H9 (cell line): ENCODE measurements at regions not wholly inside any gene's neighbourhood (a gene's known extent, or its start where the extent isn't known, plus 50 kb on each side); places are given as distances from the start of the nearest gene placed in this dataset.

Experiments used
- DNase-seq: peaks from one replicate; pipeline ENCODE4 v3.0.0-alpha.2; 2017
- H2AFZ ChIP-seq: one replicate; pipeline ENCODE4 v1.6.1; 2013; ENCODE audit warnings: mild to moderate bottlenecking, low read length, control low read depth, moderate library complexity
- H2AK5ac ChIP-seq: 2 replicates; pipeline ENCODE4 v1.6.1; 2013; ENCODE audit warnings: low read length, control low read depth, mixed read lengths; ENCODE audit not compliant: insufficient read length
- H2BK120ac ChIP-seq: one replicate; pipeline ENCODE4 v1.6.1; 2013; ENCODE audit warnings: low read depth, mild to moderate bottlenecking, low read length, control low read depth, inconsistent platforms; ENCODE audit not compliant: poor library complexity, severe bottlenecking
- H2BK12ac ChIP-seq: 2 replicates; pipeline ENCODE4 v1.6.1; 2013; ENCODE audit warnings: low read length, control low read depth, mixed read lengths, low read depth; ENCODE audit not compliant: insufficient read length
- H2BK15ac ChIP-seq: 2 replicates; pipeline ENCODE4 v1.6.1; 2013; ENCODE audit warnings: low read depth, low read length, control low read depth
- H2BK20ac ChIP-seq: one replicate; pipeline ENCODE4 v1.6.1; 2013; ENCODE audit warnings: low read depth, mild to moderate bottlenecking, low read length, control low read depth, inconsistent platforms; ENCODE audit not compliant: poor library complexity, severe bottlenecking
- H2BK5ac ChIP-seq: 2 replicates; pipeline ENCODE4 v1.6.1; 2013; ENCODE audit warnings: low read length, control low read depth, mixed read lengths; ENCODE audit not compliant: insufficient read length
- H3K14ac ChIP-seq: 2 replicates; pipeline ENCODE4 v1.6.1; 2013; ENCODE audit warnings: low read length, control low read depth; ENCODE audit not compliant: insufficient read depth
- H3K18ac ChIP-seq: 2 replicates; pipeline ENCODE4 v1.6.1; 2013; ENCODE audit warnings: low read depth, mild to moderate bottlenecking, mixed read lengths, low read length, control low read depth; ENCODE audit not compliant: insufficient read length
- H3K23ac ChIP-seq: 2 replicates; pipeline ENCODE4 v1.6.1; 2013; ENCODE audit warnings: low read length, control low read depth, mixed read lengths, low read depth; ENCODE audit not compliant: insufficient read length
- H3K23me2 ChIP-seq: 2 replicates; pipeline ENCODE4 v1.6.1; 2013; ENCODE audit warnings: low read depth, mild to moderate bottlenecking, mixed read lengths, low read length, control low read depth; ENCODE audit not compliant: insufficient read length, poor library complexity, severe bottlenecking
- H3K27ac ChIP-seq: 2 replicates; pipeline ENCODE4 v1.5.1; 2013; ENCODE audit warnings: low read length, control low read depth, mixed read lengths, low read depth; ENCODE audit not compliant: insufficient read length
- H3K27me3 ChIP-seq: 2 replicates; pipeline ENCODE4 v1.6.1; 2013; ENCODE audit warnings: low read length, control low read depth, inconsistent platforms; ENCODE audit not compliant: insufficient read depth
- H3K4ac ChIP-seq: 2 replicates; pipeline ENCODE4 v1.6.1; 2013; ENCODE audit warnings: low read depth, mild to moderate bottlenecking, control low read depth, inconsistent platforms, low read length, moderate library complexity
- H3K4me1 ChIP-seq: 2 replicates; pipeline ENCODE4 v1.6.1; 2013; ENCODE audit warnings: low read length, control low read depth, inconsistent platforms; ENCODE audit not compliant: insufficient read depth
- H3K4me2 ChIP-seq: 2 replicates; pipeline ENCODE4 v1.6.1; 2013; ENCODE audit warnings: low read length, control low read depth, mixed read lengths; ENCODE audit not compliant: insufficient read length, insufficient read depth
- H3K56ac ChIP-seq: 2 replicates; pipeline ENCODE4 v1.6.1; 2013; ENCODE audit warnings: low read depth, mild to moderate bottlenecking, mixed read lengths, low read length, control low read depth; ENCODE audit not compliant: insufficient read length
- H3K79me1 ChIP-seq: 2 replicates; pipeline ENCODE4 v1.6.1; 2013; ENCODE audit warnings: low read depth, mild to moderate bottlenecking, moderate library complexity, low read length, control low read depth, inconsistent platforms; ENCODE audit not compliant: insufficient read depth, poor library complexity, severe bottlenecking
- H3K79me2 ChIP-seq: 2 replicates; pipeline ENCODE4 v1.6.1; 2013; ENCODE audit warnings: low read length, control low read depth, inconsistent platforms; ENCODE audit not compliant: insufficient read depth
- H3K9ac ChIP-seq: 2 replicates; pipeline ENCODE4 v1.6.1; 2013; ENCODE audit warnings: low read length, control low read depth, mixed read lengths; ENCODE audit not compliant: insufficient read length; ENCODE audit errors: extremely low read depth
- H3K9me3 ChIP-seq: one replicate; pipeline ENCODE4 v1.6.1; 2013; ENCODE audit warnings: low read depth, low read length, inconsistent platforms; ENCODE audit not compliant: control insufficient read depth
- H3T11ph ChIP-seq: one replicate; pipeline ENCODE4 v1.6.1; 2013; ENCODE audit warnings: mild to moderate bottlenecking, low read length, control low read depth, inconsistent platforms
- H4K20me1 ChIP-seq: one replicate; pipeline ENCODE4 v1.6.1; 2013; ENCODE audit not compliant: control insufficient read depth, insufficient read length, insufficient read depth
- H4K5ac ChIP-seq: 2 replicates; pipeline ENCODE4 v1.6.1; 2013; ENCODE audit warnings: low read depth, mild to moderate bottlenecking, mixed read lengths, low read length, control low read depth; ENCODE audit not compliant: insufficient read length
- H4K8ac ChIP-seq: replicated peaks from 2 replicates; pipeline ENCODE4 v1.6.1; 2013; ENCODE audit warnings: low read length, control low read depth, mixed read lengths, low read depth; ENCODE audit not compliant: insufficient read length
- H4K91ac ChIP-seq: 2 replicates; pipeline ENCODE4 v1.6.1; 2013; ENCODE audit warnings: low read depth, mild to moderate bottlenecking, moderate library complexity, mixed read lengths, low read length, control low read depth; ENCODE audit not compliant: insufficient read length
- H3K27ac Mint-ChIP-seq, 3 experiments: 2 replicates in 2 of 3; 3 replicates in 1 of 3; pipeline ENCODE4 v1.8.0; 2020 to 2021; ENCODE audit warnings: mixed read lengths in 3 of 3, mild to moderate bottlenecking in 1 of 3, moderate library complexity in 1 of 3
- H3K27me3 Mint-ChIP-seq: 2 replicates; pipeline ENCODE4 v1.8.0; 2021; ENCODE audit warnings: low read depth, mild to moderate bottlenecking, moderate library complexity, mixed read lengths
- H3K36me3 Mint-ChIP-seq, 3 experiments: 2 replicates in 2 of 3; 3 replicates in 1 of 3; pipeline ENCODE4 v1.8.0; 2020 to 2021; ENCODE audit warnings: low read depth in 3 of 3, mixed read lengths in 3 of 3; ENCODE audit not compliant: insufficient read depth in 1 of 3
- H3K4me1 Mint-ChIP-seq, 2 experiments: 2 replicates each; pipeline ENCODE4 v1.8.0; 2020; ENCODE audit warnings: mixed read lengths in 2 of 2
- H3K4me3 Mint-ChIP-seq, 2 experiments: 2 replicates in 1 of 2; 3 replicates in 1 of 2; pipeline ENCODE4 v1.8.0; 2020 to 2021; ENCODE audit warnings: mild to moderate bottlenecking in 2 of 2, mixed read lengths in 2 of 2, moderate library complexity in 1 of 2
- H3K9me3 Mint-ChIP-seq, 2 experiments: 2 replicates in 1 of 2; 3 replicates in 1 of 2; pipeline ENCODE4 v1.8.0; 2020; ENCODE audit warnings: mild to moderate bottlenecking in 2 of 2, mixed read lengths in 2 of 2, moderate library complexity in 1 of 2
- CTCF ChIP-seq: fragments of 200-600 bp; sonication (generic); conservative IDR thresholded peaks from 3 replicates; pipeline ENCODE4 v1.8.0; 2021; ENCODE audit warnings: antibody characterized with exemption, mild to moderate bottlenecking
- WGBS: extraction: QIAGEN DNeasy Blood & Tissue Kit; methylation state at CpG from one replicate; pipeline ENCODE4 v1.1.7; 2013; ENCODE audit warnings: missing lambda C conversion rate, low lambda C conversion rate, mixed read lengths; ENCODE audit not compliant: insufficient read length; ENCODE audit errors: extremely low coverage; 5-methylcytosine and 5-hydroxymethylcytosine counted together

- H3K4me2 ChIP-seq, result no peak overlapping the region
- H2BK20ac ChIP-seq, result no peak overlapping the region
- no peaks in the 10 kb centered on the region for H3K27me3 Mint-ChIP-seq
- no peak for DNase-seq
- H3T11ph ChIP-seq, result no peak overlapping the region
- no peak overlapping the region for H3K4ac ChIP-seq
- peaks cover 11 to 18% of the 10 kb centered on the region in 2 experiments for H3K9me3 Mint-ChIP-seq
- WGBS, result no CpG with 5 or more reads among the region's 5 CpGs
- H2AFZ ChIP-seq, result no peak overlapping the region
- H4K8ac ChIP-seq, result no peak overlapping the region
- TF ChIP-seq CTCF, result no peak
- H3K36me3 Mint-ChIP-seq, result peaks cover 7 to 19% (median 10%) of the 10 kb centered on the region in 3 experiments; a peak in 5 of 7 replicates
- H3K56ac ChIP-seq, result no peak overlapping the region
- H3K14ac ChIP-seq, result no peak overlapping the region
- H3K9ac ChIP-seq, result no peak overlapping the region
- no peak overlapping the region for H2BK5ac ChIP-seq
- H3K27ac ChIP-seq, result no peak overlapping the region
- no peak overlapping the region for H2BK120ac ChIP-seq
- H3K4me1 Mint-ChIP-seq, result peaks cover 8 to 9% of the 10 kb centered on the region in 2 experiments
- H3K4me1 ChIP-seq, result no peaks in the 10 kb centered on the region
- no peaks in the 10 kb centered on the region for H4K20me1 ChIP-seq
- H2BK15ac ChIP-seq, result no peak overlapping the region
- no peaks in the 10 kb centered on the region for H3K79me2 ChIP-seq
- no peak overlapping the region for H4K91ac ChIP-seq
- H3K23me2 ChIP-seq, result no peaks in the 10 kb centered on the region
- H3K23ac ChIP-seq, result no peak overlapping the region
- H3K9me3 ChIP-seq, result no peaks in the 10 kb centered on the region
- no peaks in the 10 kb centered on the region for H3K27me3 ChIP-seq
- no peak overlapping the region for H3K18ac ChIP-seq
- no peak overlapping the region for H2AK5ac ChIP-seq
- no peak overlapping the region for H2BK12ac ChIP-seq
- no peak overlapping the region for H4K5ac ChIP-seq
- no peaks in the 10 kb centered on the region for H3K79me1 ChIP-seq
- H3K27ac Mint-ChIP-seq, result no peak overlapping the region
- H3K4me3 Mint-ChIP-seq, result no peak overlapping the region
Observed at GRCh38 chr21:20856926-20857325, 141.3 kb upstream of the NCAM2 start.
